ENCODE measurements at regions not wholly inside any gene's neighbourhood (a gene's known extent, or its start where the extent isn't known, plus 50 kb on each side); places are given as distances from the start of the nearest gene placed in this dataset.
"Not testable (repeated sequence)": the region's sequence is repeated elsewhere in the genome, so short reads cannot be mapped to it uniquely, and the experiment has no call there.

DNA sequence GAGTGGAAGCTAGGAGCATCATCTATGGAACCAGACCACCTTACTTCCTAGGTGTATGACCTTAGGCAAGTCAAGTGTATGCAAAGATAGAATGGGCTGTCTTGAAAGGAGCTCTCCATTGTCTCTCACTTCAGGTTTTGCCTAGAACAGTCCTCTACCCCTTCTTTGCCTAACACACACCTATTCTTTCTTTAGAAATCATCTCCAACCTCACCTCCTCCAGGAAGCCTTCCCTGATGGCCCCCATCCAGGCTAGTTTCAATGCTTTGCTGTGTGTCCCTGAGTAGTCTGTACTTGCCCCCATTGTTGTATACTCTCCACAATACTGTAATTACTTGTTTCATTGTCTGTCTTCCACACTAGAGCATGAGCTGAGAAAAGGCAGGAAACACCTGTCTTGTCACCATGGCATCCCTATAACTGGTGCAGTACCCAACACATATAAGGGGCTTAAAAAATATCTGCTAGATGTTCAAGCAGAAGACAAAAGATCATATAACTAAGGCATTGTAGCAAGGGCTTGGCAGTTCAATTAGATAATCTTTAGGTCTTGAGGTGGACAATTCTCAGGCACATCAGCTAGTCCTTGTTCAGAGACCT is 83.0 kb downstream of the RRAGC start:
- FAIRE-seq, result peak; percentile 60
- TF ChIP-seq, protein P1, sequence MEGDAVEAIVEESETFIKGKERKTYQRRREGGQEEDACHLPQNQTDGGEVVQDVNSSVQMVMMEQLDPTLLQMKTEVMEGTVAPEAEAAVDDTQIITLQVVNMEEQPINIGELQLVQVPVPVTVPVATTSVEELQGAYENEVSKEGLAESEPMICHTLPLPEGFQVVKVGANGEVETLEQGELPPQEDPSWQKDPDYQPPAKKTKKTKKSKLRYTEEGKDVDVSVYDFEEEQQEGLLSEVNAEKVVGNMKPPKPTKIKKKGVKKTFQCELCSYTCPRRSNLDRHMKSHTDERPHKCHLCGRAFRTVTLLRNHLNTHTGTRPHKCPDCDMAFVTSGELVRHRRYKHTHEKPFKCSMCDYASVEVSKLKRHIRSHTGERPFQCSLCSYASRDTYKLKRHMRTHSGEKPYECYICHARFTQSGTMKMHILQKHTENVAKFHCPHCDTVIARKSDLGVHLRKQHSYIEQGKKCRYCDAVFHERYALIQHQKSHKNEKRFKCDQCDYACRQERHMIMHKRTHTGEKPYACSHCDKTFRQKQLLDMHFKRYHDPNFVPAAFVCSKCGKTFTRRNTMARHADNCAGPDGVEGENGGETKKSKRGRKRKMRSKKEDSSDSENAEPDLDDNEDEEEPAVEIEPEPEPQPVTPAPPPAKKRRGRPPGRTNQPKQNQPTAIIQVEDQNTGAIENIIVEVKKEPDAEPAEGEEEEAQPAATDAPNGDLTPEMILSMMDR (IDR thresholded peaks at IDR 0.05; ENCODE audit: insufficient read depth, low read length, severe bottlenecking), result no peak

DNA sequence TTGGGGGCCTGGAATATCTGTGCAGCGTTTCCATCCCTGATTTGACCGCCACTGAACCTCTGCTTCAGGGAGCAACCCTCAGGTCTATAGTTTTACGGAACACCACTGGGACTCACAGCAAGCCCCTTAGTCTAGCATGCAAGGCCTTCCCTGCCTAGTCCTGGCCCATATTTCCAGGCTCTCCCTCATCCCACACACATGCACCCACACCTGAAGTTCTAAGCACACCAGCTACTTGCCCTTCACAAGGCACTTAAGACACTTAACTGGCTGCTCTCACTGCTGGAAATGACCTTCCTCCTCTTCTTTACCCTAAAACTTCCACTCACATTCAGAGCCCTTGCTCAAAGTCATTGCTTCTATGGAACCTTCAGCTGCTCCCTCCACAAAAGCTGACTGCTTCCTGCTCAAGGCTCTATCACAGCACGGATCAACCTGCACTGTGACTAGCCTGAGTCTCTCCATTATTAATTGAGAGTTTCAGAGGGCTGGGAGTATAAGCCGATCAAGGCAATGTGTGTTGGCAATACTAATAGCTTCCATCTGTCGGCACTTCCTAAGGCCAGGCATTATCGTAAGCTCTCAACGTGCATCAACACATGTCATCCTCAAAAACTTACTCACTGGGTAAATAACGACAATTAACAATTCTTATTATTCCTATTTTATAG is 84.3 kb downstream of the RRAGC start:
- Histone ChIP-seq H3K4me3 (ENCODE audit: low read depth, low read length) (no peak overlapping the region), H3K36me3 (ENCODE audit: control insufficient read depth, insufficient read depth, low read length) (no peaks in the 10 kb centered on the region), H3K27me3 (ENCODE audit: control insufficient read depth, insufficient read depth, low read length) (peaks cover 4% of the 10 kb centered on the region)
- no peak for DNase-seq (ENCODE audit: low read depth)
- TF ChIP-seq, protein P1 (IDR thresholded peaks at IDR 0.05; ENCODE audit: insufficient read depth, low read length, severe bottlenecking), result no peak
- no peak for FAIRE-seq

More for the DNA sequence above, 83.0 kb downstream of the RRAGC start:
- Histone ChIP-seq H3K36me3 (ENCODE audit: control insufficient read depth, insufficient read depth, low read length) (no peaks in the 10 kb centered on the region), H3K4me3 (ENCODE audit: low read depth, low read length) (no peak overlapping the region), H3K27me3 (ENCODE audit: control insufficient read depth, insufficient read depth, low read length) (peaks cover 4% of the 10 kb centered on the region)
- DNase-seq (ENCODE audit: low read depth), result no peak

DNA sequence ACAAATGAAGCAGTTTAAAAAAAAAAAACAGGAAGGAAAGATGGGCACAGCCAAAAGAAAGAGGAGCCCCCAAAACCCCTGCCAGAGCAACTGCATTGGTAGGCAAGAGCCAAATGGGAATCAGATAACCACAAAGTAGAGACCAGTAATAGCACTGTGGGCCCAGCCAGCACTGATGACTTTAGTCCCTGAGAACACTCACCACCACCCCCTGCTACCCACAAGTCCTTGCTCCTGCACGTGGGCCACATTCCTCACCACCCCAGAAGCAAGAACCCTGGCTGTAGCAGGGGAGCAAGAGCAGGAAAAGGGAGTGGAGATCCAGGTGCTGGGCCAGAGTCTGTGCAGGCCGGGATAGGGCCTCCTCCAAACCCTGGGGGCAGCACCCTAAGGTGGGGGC is 86.1 kb downstream of the RRAGC start:
- TF ChIP-seq, protein P1 (IDR thresholded peaks at IDR 0.05; ENCODE audit: insufficient read depth, low read length, severe bottlenecking), result no peak
- no peak overlapping the region for H3K4me3 ChIP-seq (ENCODE audit: low read depth, low read length)
- H3K27me3 ChIP-seq (ENCODE audit: control insufficient read depth, insufficient read depth, low read length), result peaks cover 2% of the 10 kb centered on the region
- no peak for DNase-seq (ENCODE audit: low read depth)
- FAIRE-seq, result no peak
- H3K36me3 ChIP-seq (ENCODE audit: control insufficient read depth, insufficient read depth, low read length), result no peaks in the 10 kb centered on the region

DNA sequence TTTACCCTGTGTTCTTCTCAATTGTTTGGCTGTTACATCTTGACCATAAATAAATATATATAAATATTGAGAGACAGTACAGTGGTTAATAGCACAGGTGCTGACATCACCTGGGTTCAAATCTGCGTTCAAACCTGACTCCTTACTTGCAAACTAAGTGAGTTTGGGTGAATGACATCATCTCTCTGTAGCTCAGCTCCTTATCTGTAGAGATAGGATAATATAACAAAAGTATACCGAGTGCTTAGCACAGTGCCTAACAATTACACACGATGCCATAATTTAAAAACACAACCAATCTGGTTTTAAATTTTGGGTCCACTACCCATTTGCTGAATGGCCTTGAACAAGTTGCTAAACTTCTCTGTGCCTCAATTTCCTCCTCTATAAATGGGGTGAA is 86.6 kb downstream of the RRAGC start:
- DNase-seq (ENCODE audit: low read depth), result no peak
- Histone ChIP-seq H3K4me3 (ENCODE audit: low read depth, low read length) (no peak overlapping the region), H3K27me3 (ENCODE audit: control insufficient read depth, insufficient read depth, low read length) (peaks cover under 1% of the 10 kb centered on the region), H3K36me3 (ENCODE audit: control insufficient read depth, insufficient read depth, low read length) (no peaks in the 10 kb centered on the region)
- TF ChIP-seq, protein P1 (IDR thresholded peaks at IDR 0.05; ENCODE audit: insufficient read depth, low read length, severe bottlenecking), result no peak
- no peak for FAIRE-seq

DNA sequence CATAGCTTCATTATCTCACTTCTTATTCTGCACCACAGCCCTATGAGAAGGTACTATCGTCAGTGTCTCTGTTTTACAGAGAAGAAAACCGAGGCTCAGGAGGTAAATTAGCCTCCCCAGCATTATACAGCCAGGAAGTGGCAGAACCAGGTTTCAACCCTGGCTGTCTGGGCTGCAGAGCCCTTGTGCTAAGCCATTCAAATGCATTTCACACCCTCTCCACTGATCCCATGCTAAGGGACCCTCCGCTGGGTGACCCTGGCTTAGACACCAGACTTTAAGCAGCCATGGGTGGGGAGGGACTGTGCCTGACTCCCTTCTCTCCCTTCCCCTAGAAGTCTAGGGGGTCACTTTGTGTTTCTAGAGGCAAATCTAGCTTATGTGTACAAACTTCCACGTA is 87.5 kb downstream of the RRAGC start:
- no peak for FAIRE-seq
- TF ChIP-seq, protein P1 (IDR thresholded peaks at IDR 0.05; ENCODE audit: insufficient read depth, low read length, severe bottlenecking), result no peak
- no peak for DNase-seq (ENCODE audit: low read depth)
- no peaks in the 10 kb centered on the region for H3K36me3 ChIP-seq (ENCODE audit: control insufficient read depth, insufficient read depth, low read length)
- no peak overlapping the region for H3K4me3 ChIP-seq (ENCODE audit: low read depth, low read length)
- no peaks in the 10 kb centered on the region for H3K27me3 ChIP-seq (ENCODE audit: control insufficient read depth, insufficient read depth, low read length)

DNA sequence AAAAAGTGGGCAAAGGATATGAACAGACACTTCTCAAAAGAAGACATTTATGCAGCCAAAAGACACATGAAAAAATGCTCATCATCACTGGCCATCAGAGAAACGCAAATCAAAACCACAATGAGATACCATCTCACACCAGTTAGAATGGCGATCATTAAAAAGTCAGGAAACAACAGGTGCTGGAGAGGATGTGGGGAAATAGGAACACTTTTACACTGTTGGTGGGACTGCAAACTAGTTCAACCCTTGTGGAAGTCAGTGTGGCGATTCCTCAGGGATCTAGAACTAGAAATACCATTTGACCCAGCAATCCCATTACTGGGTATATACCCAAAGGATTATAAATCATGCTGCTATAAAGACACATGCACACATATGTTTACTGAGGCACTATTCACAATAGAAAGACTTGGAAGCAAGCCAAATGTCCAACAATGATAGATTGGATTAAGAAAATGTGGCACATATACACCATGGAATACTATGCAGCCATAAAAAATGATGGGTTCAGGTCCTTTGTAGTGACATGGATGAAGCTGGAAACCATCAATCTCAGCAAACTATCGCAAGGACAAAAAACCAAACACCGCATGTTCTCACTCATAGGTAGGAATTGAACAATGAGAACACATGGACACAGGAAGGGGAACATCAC is 88.9 kb downstream of the RRAGC start:
- not testable (repeated sequence) for H3K4me3 ChIP-seq (ENCODE audit: low read depth, low read length); H3K36me3 ChIP-seq (ENCODE audit: control insufficient read depth, insufficient read depth, low read length); DNase-seq (ENCODE audit: low read depth); FAIRE-seq; H3K27me3 ChIP-seq (ENCODE audit: control insufficient read depth, insufficient read depth, low read length)
